Loucy (cell line): ENCODE measurements at regions not wholly inside any gene's neighbourhood (a gene's known extent, or its start where the extent isn't known, plus 50 kb on each side); places are given as distances from the start of the nearest gene placed in this dataset.

Experiments used
- H2AFZ ChIP-seq: fragments of 200-600 bp; sonication (generic); 2 replicates; pipeline ENCODE4 v1.6.0; 2016; ENCODE audit warnings: antibody characterized with exemption, mild to moderate bottlenecking, low read length, moderate library complexity
- H3F3A ChIP-seq: fragments of 200-600 bp; 2 replicates; pipeline ENCODE4 v1.6.0; 2016; ENCODE audit warnings: antibody characterized with exemption, low read depth, mild to moderate bottlenecking
- H3K27me3 ChIP-seq: fragments of 200-600 bp; sonication (generic); 2 replicates; pipeline ENCODE4 v1.6.1; 2014; ENCODE audit warnings: low read length, mild to moderate bottlenecking; ENCODE audit not compliant: insufficient read depth, poor library complexity, severe bottlenecking
- H3K36me3 ChIP-seq: fragments of 200-600 bp; sonication (generic); 2 replicates; pipeline ENCODE4 v1.6.1; 2016; ENCODE audit warnings: low read length; ENCODE audit not compliant: insufficient read depth
- H3K4me1 ChIP-seq: fragments of 200-600 bp; sonication (generic); 2 replicates; pipeline ENCODE4 v1.5.1; 2014; ENCODE audit warnings: low read length, mild to moderate bottlenecking; ENCODE audit not compliant: insufficient read depth, poor library complexity, severe bottlenecking
- H3K4me2 ChIP-seq: fragments of 200-600 bp; sonication (generic); 2 replicates; pipeline ENCODE4 v1.6.0; 2014; ENCODE audit warnings: antibody characterized with exemption, low read length, low read depth, mild to moderate bottlenecking; ENCODE audit not compliant: poor library complexity, severe bottlenecking
- H3K4me3 ChIP-seq: fragments of 200-600 bp; sonication (generic); 2 replicates; pipeline ENCODE4 v1.5.1; 2014; ENCODE audit warnings: low read length, mild to moderate bottlenecking, mixed read lengths; ENCODE audit not compliant: poor library complexity, severe bottlenecking
- H3K79me2 ChIP-seq: fragments of 200-600 bp; sonication (generic); 2 replicates; pipeline ENCODE4 v1.6.1; 2014; ENCODE audit warnings: low read length; ENCODE audit not compliant: insufficient read depth
- H3K9ac ChIP-seq: fragments of 200-600 bp; sonication (generic); 2 replicates; pipeline ENCODE4 v1.6.0; 2014; ENCODE audit warnings: mild to moderate bottlenecking, low read depth, low read length, moderate library complexity; ENCODE audit not compliant: poor library complexity, severe bottlenecking
- H3K9me2 ChIP-seq: fragments of 200-600 bp; sonication (generic); replicated peaks from 2 replicates; pipeline ENCODE4 v1.6.1; 2016; ENCODE audit warnings: low read depth, low read length, mixed read lengths
- H3K9me3 ChIP-seq: fragments of 200-600 bp; sonication (generic); 2 replicates; pipeline ENCODE4 v1.6.1; 2014; ENCODE audit warnings: mild to moderate bottlenecking, antibody characterized with exemption, low read length, low read depth; ENCODE audit not compliant: insufficient read depth
- H4K20me1 ChIP-seq: fragments of 200-600 bp; sonication (generic); 2 replicates; pipeline ENCODE4 v1.6.0; 2014; ENCODE audit warnings: antibody characterized with exemption, low read length, mild to moderate bottlenecking; ENCODE audit not compliant: insufficient read depth, poor library complexity, severe bottlenecking
- CTCF ChIP-seq: fragments of 200-600 bp; sonication (generic); conservative IDR thresholded peaks from 2 replicates; pipeline ENCODE4 v1.5.1; 2014; ENCODE audit warnings: mild to moderate bottlenecking, antibody characterized with exemption, low read length
- EZH2phosphoT487 ChIP-seq: fragments of 200-600 bp; IDR thresholded peaks from 2 replicates; pipeline ENCODE4 v1.6.1; 2018; ENCODE audit warnings: antibody characterized with exemption, mild to moderate bottlenecking, moderate library complexity, borderline replicate concordance

GRCh38 chr11:109775686-109776085 lies 317.5 kb upstream of the ZC3H12C start:
- H3K4me3 ChIP-seq, result no peak overlapping the region
- H3K9me2 ChIP-seq, result no peaks in the 10 kb centered on the region
- TF ChIP-seq EZH2phosphoT487 (no peak), CTCF (no peak)
- no peak overlapping the region for H3K9ac ChIP-seq
- H3K27me3 ChIP-seq, result no peaks in the 10 kb centered on the region
- no peak overlapping the region for H3K4me2 ChIP-seq
- no peaks in the 10 kb centered on the region for H3K36me3 ChIP-seq
- H2AFZ ChIP-seq, result no peak overlapping the region
- H4K20me1 ChIP-seq, result no peaks in the 10 kb centered on the region
- no peaks in the 10 kb centered on the region for H3F3A ChIP-seq
- H3K9me3 ChIP-seq, result no peaks in the 10 kb centered on the region
- H3K4me1 ChIP-seq, result no peaks in the 10 kb centered on the region
- no peaks in the 10 kb centered on the region for H3K79me2 ChIP-seq

- TF ChIP-seq CTCF, result no peak
- no peak for TF ChIP-seq EZH2phosphoT487
- no peak overlapping the region for H3K9ac ChIP-seq
- no peaks in the 10 kb centered on the region for H3K9me3 ChIP-seq
- no peaks in the 10 kb centered on the region for H3K79me2 ChIP-seq
- H3K4me1 ChIP-seq, result no peaks in the 10 kb centered on the region
- H3K9me2 ChIP-seq, result no peaks in the 10 kb centered on the region
- no peaks in the 10 kb centered on the region for H3K36me3 ChIP-seq
- no peak overlapping the region for H3K4me3 ChIP-seq
- H3F3A ChIP-seq, result no peaks in the 10 kb centered on the region
- no peaks in the 10 kb centered on the region for H4K20me1 ChIP-seq
- no peak overlapping the region for H2AFZ ChIP-seq
- H3K27me3 ChIP-seq, result no peaks in the 10 kb centered on the region
- no peak overlapping the region for H3K4me2 ChIP-seq
Measured at GRCh38 chr11:109783014-109783413, 310.2 kb upstream of the ZC3H12C start.

- H3K27me3 ChIP-seq, result no peaks in the 10 kb centered on the region
- TF ChIP-seq CTCF (no peak), EZH2phosphoT487 (no peak)
- no peaks in the 10 kb centered on the region for H3K79me2 ChIP-seq
- no peak overlapping the region for H3K4me2 ChIP-seq
- H3K9me3 ChIP-seq, result no peaks in the 10 kb centered on the region
- no peaks in the 10 kb centered on the region for H3K9me2 ChIP-seq
- no peak overlapping the region for H2AFZ ChIP-seq
- H3K9ac ChIP-seq, result no peak overlapping the region
- no peaks in the 10 kb centered on the region for H4K20me1 ChIP-seq
- H3K4me3 ChIP-seq, result no peak overlapping the region
- no peaks in the 10 kb centered on the region for H3F3A ChIP-seq
- H3K4me1 ChIP-seq, result no peaks in the 10 kb centered on the region
- no peaks in the 10 kb centered on the region for H3K36me3 ChIP-seq
Measured at GRCh38 chr11:109783840-109784239, 309.4 kb upstream of the ZC3H12C start.
